GM12878 (cell line): ENCODE measurements at regions not wholly inside any gene's neighbourhood (a gene's known extent, or its start where the extent isn't known, plus 50 kb on each side); places are given as distances from the start of the nearest gene placed in this dataset.

Experiments
- ATAC-seq: fragments of 200-7000 bp; cut with Tn5 transposase; 3 replicates; pipeline ENCODE4 v1.9.1; 2020; ENCODE audit warnings: mild to moderate bottlenecking, moderate library complexity
- BruUV-seq: library from RNA; stranded (reverse); fragments of 400-500 nt; replicated peaks from 2 replicates; lab custom pipeline; 2021; lab: Mats Ljungman, UMichigan
- CTCF ChIA-PET: fragments of 300-600 bp; sonication (Branson Sonifier 250); formaldehyde crosslinking; extraction: SDS; loops from one replicate; lab custom pipeline; 2021; ENCODE audit warnings: inconsistent platforms; lab: Yijun Ruan, JAX
- POLR2A ChIA-PET: fragments of 350-600 bp; formaldehyde crosslinking; extraction: SDS; loops from one replicate; lab custom pipeline; 2021; ENCODE audit warnings: inconsistent platforms; lab: Charles Lee
- RAD21 ChIA-PET: fragments of 300-600 bp; sonication (Branson Sonifier 250); formaldehyde crosslinking; loops from one replicate; lab custom pipeline; 2023; ENCODE audit warnings: antibody characterized with exemption; ENCODE audit not compliant: unreplicated experiment; lab: Charles Lee
- SMC1A ChIA-PET: fragments of 300-600 bp; sonication (Branson Sonifier 250); formaldehyde crosslinking; loops from one replicate; lab custom pipeline; 2023; ENCODE audit not compliant: unreplicated experiment, uncharacterized antibody; lab: Charles Lee
- DNase-seq: peaks from one replicate; pipeline ENCODE4 v3.0.0-alpha.2; 2011; ENCODE audit warnings: low read depth, low spot score
- FAIRE-seq: peaks from 3 replicates; lab custom pipeline; 2011; peaks lifted over from hg19 to GRCh38; lab: Jason Lieb, UNC
- H2AFZ ChIP-seq: 2 replicates; pipeline ENCODE4 v1.6.0; 2011; ENCODE audit warnings: low read depth, low read length, control low read depth; ENCODE audit not compliant: control insufficient read depth
- H3K27ac ChIP-seq: 2 replicates; pipeline ENCODE4 v1.5.1; 2011; ENCODE audit warnings: control low read depth; ENCODE audit not compliant: control insufficient read depth, insufficient read depth
- H3K27me3 ChIP-seq, 2 experiments: replicated peaks in 1 of 2; 2 replicates each; pipeline versions ENCODE4 v1.6.0 to v1.6.1; 2011; ENCODE audit warnings: low read length in 1 of 2; ENCODE audit not compliant: control insufficient read depth in 2 of 2, insufficient read depth in 2 of 2
- H3K36me3 ChIP-seq, 2 experiments: 2 replicates each; pipeline ENCODE4 v1.5.1; 2011; ENCODE audit warnings: low read length in 1 of 2; ENCODE audit not compliant: control insufficient read depth in 2 of 2, insufficient read depth in 2 of 2
- H3K4me1 ChIP-seq: 2 replicates; pipeline ENCODE4 v1.6.1; 2011; ENCODE audit warnings: mild to moderate bottlenecking, low read length, moderate library complexity, mixed read lengths; ENCODE audit not compliant: control insufficient read depth, insufficient read depth
- H3K4me2 ChIP-seq: 2 replicates; pipeline ENCODE4 v1.6.0; 2011; ENCODE audit warnings: control low read depth; ENCODE audit not compliant: control insufficient read depth, insufficient read depth
- H3K4me3 ChIP-seq: fragments of 200-600 bp; sonication (generic); 2 replicates; pipeline ENCODE4 v1.5.1; 2016
- H3K79me2 ChIP-seq: 2 replicates; pipeline ENCODE4 v1.6.0; 2011; ENCODE audit warnings: low read length; ENCODE audit not compliant: control insufficient read depth, insufficient read depth
- H3K9ac ChIP-seq: 2 replicates; pipeline ENCODE4 v1.8.0; 2011; ENCODE audit warnings: low read length, control low read depth, mixed read lengths; ENCODE audit not compliant: control insufficient read depth, insufficient read depth
- H3K9me3 ChIP-seq: replicated peaks from 3 replicates; pipeline ENCODE4 v1.5.1; 2011; ENCODE audit warnings: mild to moderate bottlenecking, low read length; ENCODE audit not compliant: control insufficient read depth, insufficient read depth
- H4K20me1 ChIP-seq: 2 replicates; pipeline ENCODE4 v1.6.0; 2011; ENCODE audit not compliant: control insufficient read depth, insufficient read depth
- CEBPZ ChIP-seq: fragments of 150-350 bp; IDR thresholded peaks from 2 replicates; pipeline ENCODE4 v1.6.1; 2016; ENCODE audit warnings: low read depth, low read length
- HDAC2 ChIP-seq: fragments of 200-600 bp; sonication (generic); IDR thresholded peaks from 2 replicates; pipeline ENCODE4 v1.6.1; 2017
- JUNB ChIP-seq: IDR thresholded peaks from 2 replicates; pipeline ENCODE4 v1.6.1; 2016; ENCODE audit warnings: antibody characterized with exemption, mild to moderate bottlenecking
- MTA3 ChIP-seq: IDR thresholded peaks from 2 replicates; pipeline ENCODE4 v1.6.1; 2012; ENCODE audit warnings: low read length, inconsistent platforms, borderline replicate concordance
- NBN ChIP-seq: fragments of 450-650 bp; IDR thresholded peaks from 2 replicates; pipeline ENCODE4 v1.6.1; 2016
- RAD51 ChIP-seq: fragments of 450-650 bp; IDR thresholded peaks from 2 replicates; pipeline ENCODE4 v1.6.1; 2016; ENCODE audit warnings: moderate library complexity, mild to moderate bottlenecking, inconsistent platforms
- SMAD5 ChIP-seq: IDR thresholded peaks from 2 replicates; pipeline ENCODE4 v1.6.1; 2016; ENCODE audit warnings: antibody characterized with exemption, low read depth
- SPI1 ChIP-seq: IDR thresholded peaks from 2 replicates; pipeline ENCODE4 v1.6.1; 2011; ENCODE audit warnings: low read depth, mild to moderate bottlenecking, low read length, moderate library complexity, borderline replicate concordance; ENCODE audit not compliant: insufficient read depth
- STAT3 ChIP-seq: IDR thresholded peaks from 2 replicates; pipeline ENCODE4 v1.6.1; 2011; ENCODE audit warnings: low read depth, low read length, improper control_type of control experiment
- TAF1 ChIP-seq: IDR thresholded peaks from 2 replicates; pipeline ENCODE4 v1.6.1; 2011; ENCODE audit warnings: mild to moderate bottlenecking, low read depth, low read length, borderline replicate concordance
- TBL1XR1 ChIP-seq: IDR thresholded peaks from 2 replicates; pipeline ENCODE4 v1.6.1; 2012; ENCODE audit warnings: low read depth, low read length, improper control_type of control experiment
- TCF12 ChIP-seq: IDR thresholded peaks from 2 replicates; pipeline ENCODE4 v1.6.1; 2011; ENCODE audit warnings: low read depth, mild to moderate bottlenecking, low read length
- TCF7 ChIP-seq: IDR thresholded peaks from 2 replicates; pipeline ENCODE4 v1.6.1; 2014; ENCODE audit warnings: antibody characterized with exemption, borderline replicate concordance
- WGBS: methylation state at CpG from one replicate; pipeline ENCODE4 v1.1.6; 2016; ENCODE audit warnings: low lambda C conversion rate; ENCODE audit not compliant: insufficient replicate concordance, insufficient coverage; ENCODE audit errors: missing lambda C conversion rate; 5-methylcytosine and 5-hydroxymethylcytosine counted together
- in situ Hi-C: fragments of 300-500 bp; cut with MboI; formaldehyde crosslinking; loops from 9 replicates; pipeline ENCODE4 v1.14.3; 2018; ENCODE audit warnings: mixed read lengths
- intact Hi-C: fragments of 100-400 bp; cut with micrococcal nuclease; formaldehyde crosslinking; loops from one replicate; pipeline ENCODE4 v1.14.2; 2022; ENCODE audit not compliant: unreplicated experiment
- TF ChIP-seq, protein P1 (sequence below): IDR thresholded peaks from 2 replicates; pipeline ENCODE4 v1.6.1; 2011; ENCODE audit warnings: low read depth, low read length, improper control_type of control experiment, borderline replicate concordance
- TF ChIP-seq, protein P2 (sequence below): IDR thresholded peaks from 2 replicates; pipeline ENCODE4 v1.6.1; 2011; ENCODE audit warnings: mild to moderate bottlenecking, low read depth, low read length, moderate library complexity; ENCODE audit not compliant: insufficient replicate concordance

DNA sequence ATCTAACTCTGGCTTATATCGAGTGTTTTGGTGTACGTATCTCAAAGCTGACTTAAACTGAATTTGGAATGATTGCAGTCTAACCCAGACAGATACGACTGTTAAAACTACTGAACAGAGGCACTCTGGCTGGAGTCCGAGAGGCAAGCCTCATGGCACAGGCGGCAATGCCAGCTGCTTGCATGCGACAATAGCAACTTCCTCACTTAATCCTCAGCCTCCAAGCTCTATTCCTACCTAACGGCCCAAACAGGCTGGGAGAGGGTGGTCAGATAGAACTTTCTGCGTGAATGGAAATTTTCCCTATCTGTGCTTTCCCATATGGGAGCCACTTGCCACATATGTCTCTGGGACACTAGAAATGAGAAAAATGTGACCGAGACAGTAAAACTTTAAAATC, 292.0 kb upstream of the KLF6 start:
- intact Hi-C loops (no loop called here), in situ Hi-C loops (no loop called here)
- no peak overlapping the region for H3K4me2 ChIP-seq
- POLR2A ChIA-PET, result no interaction called here
- no TSS peak for BruUV-seq
- SMC1A ChIA-PET, result no interaction called here
- H3K9ac ChIP-seq, result no peak overlapping the region
- WGBS, result 77% methylated on average over 9 of the region's 9 CpGs
- ATAC-seq (no peak), DNase-seq (no peak), FAIRE-seq (no peak)
- RAD21 ChIA-PET, result no interaction called here
- H3K27ac ChIP-seq, result no peak overlapping the region
- CTCF ChIA-PET, result no interaction called here
- H3K4me3 ChIP-seq, result no peak overlapping the region
- TF ChIP-seq RAD51 (no peak), SMAD5 (no peak), CEBPZ (no peak), HDAC2 (no peak), TCF7 (no peak), TAF1 (no peak), SPI1 (no peak), STAT3 (no peak), NBN (no peak), JUNB (no peak), TCF12 (no peak), MTA3 (no peak), TBL1XR1 (no peak)
- TF ChIP-seq, protein P1, sequence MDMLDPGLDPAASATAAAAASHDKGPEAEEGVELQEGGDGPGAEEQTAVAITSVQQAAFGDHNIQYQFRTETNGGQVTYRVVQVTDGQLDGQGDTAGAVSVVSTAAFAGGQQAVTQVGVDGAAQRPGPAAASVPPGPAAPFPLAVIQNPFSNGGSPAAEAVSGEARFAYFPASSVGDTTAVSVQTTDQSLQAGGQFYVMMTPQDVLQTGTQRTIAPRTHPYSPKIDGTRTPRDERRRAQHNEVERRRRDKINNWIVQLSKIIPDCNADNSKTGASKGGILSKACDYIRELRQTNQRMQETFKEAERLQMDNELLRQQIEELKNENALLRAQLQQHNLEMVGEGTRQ, result no peak
- TF ChIP-seq, protein P2, sequence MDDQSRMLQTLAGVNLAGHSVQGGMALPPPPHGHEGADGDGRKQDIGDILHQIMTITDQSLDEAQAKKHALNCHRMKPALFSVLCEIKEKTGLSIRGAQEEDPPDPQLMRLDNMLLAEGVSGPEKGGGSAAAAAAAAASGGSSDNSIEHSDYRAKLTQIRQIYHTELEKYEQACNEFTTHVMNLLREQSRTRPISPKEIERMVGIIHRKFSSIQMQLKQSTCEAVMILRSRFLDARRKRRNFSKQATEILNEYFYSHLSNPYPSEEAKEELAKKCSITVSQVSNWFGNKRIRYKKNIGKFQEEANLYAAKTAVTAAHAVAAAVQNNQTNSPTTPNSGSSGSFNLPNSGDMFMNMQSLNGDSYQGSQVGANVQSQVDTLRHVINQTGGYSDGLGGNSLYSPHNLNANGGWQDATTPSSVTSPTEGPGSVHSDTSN, result no peak
- H3K27me3 ChIP-seq, result no peaks in the 10 kb centered on the region
- no peaks in the 10 kb centered on the region for H3K36me3 ChIP-seq
- no peak overlapping the region for H2AFZ ChIP-seq
- no peaks in the 10 kb centered on the region for H3K79me2 ChIP-seq
- H3K4me1 ChIP-seq, result peaks cover 6% of the 10 kb centered on the region
- H3K9me3 ChIP-seq, result no peaks in the 10 kb centered on the region
- no peaks in the 10 kb centered on the region for H4K20me1 ChIP-seq
